ENCODE measurements at regions not wholly inside any gene's neighbourhood (a gene's known extent, or its start where the extent isn't known, plus 50 kb on each side); places are given as distances from the start of the nearest gene placed in this dataset.
A peak's percentile ranks its signal among the peaks of the same experiment; 100 is the strongest.

DNA sequence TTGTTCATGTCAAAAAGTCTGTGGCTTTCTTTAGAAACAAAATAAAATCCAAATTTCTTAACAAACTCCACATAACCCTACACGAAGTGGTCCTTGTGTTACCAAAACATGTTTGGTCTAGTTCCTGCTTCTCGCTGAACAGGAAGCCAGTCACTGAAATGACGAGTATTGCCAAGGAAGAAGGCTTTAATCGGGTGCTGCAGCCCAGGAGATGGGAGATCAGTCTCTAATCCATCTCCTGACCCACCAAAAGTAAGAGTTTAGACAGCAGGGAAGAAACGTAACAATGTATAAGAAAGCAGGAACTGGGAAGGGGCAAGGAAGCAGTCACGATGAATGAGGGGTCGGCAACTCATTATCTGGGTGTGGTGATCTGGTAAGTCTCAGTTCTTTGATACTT is 144.6 kb upstream of the MAP9 start:
- no peak for DNase-seq (ENCODE audit: low spot score)

DNA sequence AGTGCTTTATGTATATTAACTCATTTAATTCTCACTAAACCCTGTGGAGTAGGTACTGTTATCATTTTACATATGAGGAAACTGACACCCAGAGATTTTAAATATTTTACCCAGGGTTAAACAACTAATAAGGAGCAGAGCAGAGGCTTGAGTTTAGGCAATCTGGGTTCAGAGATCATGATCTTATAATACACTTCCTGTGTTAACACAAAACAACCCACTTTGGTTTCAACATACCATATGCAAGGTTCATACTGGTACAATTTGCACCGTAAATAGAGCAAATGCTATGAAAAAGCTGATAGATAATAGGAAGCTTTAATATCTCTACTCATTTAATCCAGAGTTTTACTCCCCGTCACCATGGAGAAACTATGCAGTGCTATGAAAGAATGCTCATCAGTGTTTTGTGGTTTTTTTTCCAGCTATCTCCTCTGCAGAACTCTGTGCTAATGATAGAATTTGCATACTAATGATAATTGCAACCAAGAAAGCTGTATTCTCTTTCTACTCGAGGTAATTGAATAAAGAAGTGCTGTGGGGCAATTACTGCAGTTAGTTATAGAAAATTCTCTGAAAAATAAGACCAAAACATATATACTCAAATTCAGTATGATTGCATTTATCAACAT is 138.8 kb upstream of the MAP9 start:
- no peak for DNase-seq (ENCODE audit: low spot score)

GRCh38 chr4:155514628-155515027 is 137.9 kb upstream of the MAP9 start:
- no peak for DNase-seq (ENCODE audit: low spot score)

- DNase-seq (ENCODE audit: low spot score): no peak
These were observed 136.1 kb upstream of the MAP9 start for GRCh38 chr4:155512817-155513216.

- DNase-seq (ENCODE audit: low spot score): no peak
These were observed 135.3 kb upstream of the MAP9 start for GRCh38 chr4:155512046-155512445.

GRCh38 chr4:155510771-155511170 is 134.0 kb upstream of the MAP9 start:
- DNase-seq (ENCODE audit: low spot score): no peak

DNA sequence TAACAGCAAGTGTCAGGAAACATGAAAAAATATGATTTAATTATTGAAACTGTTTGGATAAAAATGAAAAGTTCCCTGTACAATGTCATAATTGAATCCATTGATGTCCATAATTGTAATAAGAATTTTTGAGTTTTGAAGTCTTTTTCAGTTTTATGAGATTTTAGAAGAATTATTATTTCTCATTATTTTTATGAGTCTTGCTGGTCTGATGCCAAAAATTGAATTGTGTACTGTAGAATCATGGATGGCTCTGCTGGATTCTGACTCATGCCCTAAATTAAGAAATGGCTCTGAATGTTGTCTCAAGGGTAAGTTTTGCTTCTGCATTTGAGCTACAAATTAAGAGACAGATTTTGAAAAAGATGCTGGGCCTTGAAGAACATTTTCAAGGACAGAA is 132.8 kb upstream of the MAP9 start:
- no peak for DNase-seq (ENCODE audit: low spot score)

GRCh38 chr4:155506745-155507144 is 130.0 kb upstream of the MAP9 start:
- DNase-seq (ENCODE audit: low spot score): no peak

- DNase-seq (ENCODE audit: low spot score): no peak
These were observed 128.6 kb upstream of the MAP9 start for GRCh38 chr4:155505321-155505720.

GRCh38 chr4:155497306-155497705 is 120.5 kb upstream of the MAP9 start:
- no peak for DNase-seq (ENCODE audit: low spot score)

DNA sequence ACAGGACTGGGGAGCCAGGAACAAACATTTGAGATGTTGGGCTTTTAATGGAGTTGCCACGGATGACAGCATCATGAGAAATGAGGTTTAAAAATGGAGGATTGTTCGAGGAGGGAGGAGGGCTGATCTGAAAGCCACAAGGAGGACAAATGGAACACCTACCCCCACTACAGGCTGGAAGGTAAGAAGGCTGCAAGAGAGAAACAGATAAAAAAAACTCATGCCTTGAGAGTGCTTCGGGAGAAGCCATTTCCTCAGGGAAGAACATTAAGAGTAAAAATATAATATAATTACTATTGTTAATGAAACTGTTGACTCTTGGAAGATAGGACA is 119.5 kb upstream of the MAP9 start:
- DNase-seq (ENCODE audit: low spot score): no peak

- no peak for DNase-seq (ENCODE audit: low spot score)
These were observed 119.0 kb upstream of the MAP9 start for GRCh38 chr4:155495572-155496293.

DNA sequence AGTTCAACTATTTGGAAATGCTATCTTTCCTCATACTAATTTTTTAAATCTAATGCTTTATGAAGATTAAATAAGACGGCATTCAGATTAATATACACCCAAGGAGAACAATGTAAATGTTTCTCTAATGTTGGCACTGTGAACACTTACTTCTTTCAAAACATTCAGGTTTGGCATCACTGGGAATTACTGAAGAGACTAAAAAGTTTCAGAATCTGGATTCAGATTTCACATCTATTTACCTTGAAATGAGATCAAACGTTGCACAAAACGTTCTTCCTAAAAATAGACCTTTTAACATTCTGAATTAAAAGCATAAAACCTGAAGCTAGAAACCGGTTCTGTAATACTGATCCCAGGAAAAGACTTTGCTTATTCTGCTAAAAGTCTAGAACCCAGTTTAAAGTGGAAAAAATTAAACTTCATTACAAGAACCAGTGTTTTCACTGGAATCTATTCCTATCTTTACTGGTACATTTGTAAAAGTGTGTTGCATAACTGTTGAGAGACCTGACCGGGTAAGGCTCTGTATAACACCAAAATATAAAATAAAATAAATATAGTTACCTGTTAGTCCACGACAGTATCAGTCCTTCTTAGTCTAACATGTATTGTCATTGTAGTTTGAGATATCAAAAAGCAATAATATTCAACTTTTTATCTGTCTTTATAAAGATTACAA is 117.4 kb upstream of the MAP9 start:
- DNase-seq (ENCODE audit: low spot score): no peak

DNA sequence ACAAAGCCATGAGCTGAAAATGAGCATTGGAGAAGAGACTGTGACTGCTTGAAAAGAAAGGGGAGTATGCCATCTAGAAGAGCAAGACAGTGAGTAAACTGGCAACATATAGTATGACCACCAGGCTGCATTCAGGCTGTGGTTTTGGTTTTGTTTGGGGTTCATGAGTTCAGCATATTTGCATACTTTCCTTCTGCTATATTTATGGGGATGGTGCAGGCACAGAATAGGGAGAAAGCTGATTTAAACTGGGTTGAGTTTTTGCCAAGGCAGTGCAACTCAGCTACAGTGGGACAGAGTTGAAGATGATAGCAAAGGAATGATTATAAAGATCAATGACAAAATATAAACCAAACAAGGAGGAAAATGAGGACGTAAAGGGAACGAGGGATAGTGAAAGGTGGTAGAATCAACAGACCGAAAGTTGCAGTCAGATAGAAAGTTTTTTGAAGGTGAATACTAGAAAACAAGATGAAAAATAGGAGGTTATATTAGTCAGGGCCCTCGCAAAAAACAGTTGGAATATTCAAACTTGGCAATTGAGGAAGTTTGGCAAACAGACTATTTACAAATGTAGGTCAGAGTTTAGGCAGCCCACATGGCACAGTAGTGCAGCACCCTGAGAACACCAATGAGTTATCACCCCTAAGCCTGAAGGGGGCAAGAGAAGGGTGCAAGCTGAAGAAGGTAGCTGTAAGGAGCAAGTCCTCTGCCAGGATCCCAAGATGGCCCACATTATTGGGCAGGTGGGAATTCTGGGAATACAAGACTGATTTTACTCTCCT is 114.8 kb upstream of the MAP9 start:
- DNase-seq (ENCODE audit: low spot score): peak; percentile 8

DNA sequence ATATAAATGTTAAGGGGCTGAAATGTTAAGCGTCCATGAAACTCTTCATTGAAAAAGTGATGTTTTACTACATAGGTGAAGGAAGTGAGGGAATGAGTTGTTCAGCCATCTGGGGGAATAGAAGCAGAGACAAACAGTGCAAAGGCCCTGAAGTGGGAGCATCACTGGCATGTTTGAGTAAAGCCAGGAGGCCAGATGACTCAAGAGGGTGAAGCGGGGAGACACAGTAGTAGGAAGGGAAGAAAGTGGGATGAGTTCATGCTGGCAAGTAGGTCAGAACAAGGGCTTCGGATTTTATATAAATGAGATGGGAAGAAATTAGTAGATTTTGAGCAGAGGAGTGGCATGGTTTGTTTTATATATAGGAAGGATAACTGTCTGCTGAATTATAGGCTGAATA is 112.5 kb upstream of the MAP9 start:
- DNase-seq (ENCODE audit: low spot score): no peak

DNA sequence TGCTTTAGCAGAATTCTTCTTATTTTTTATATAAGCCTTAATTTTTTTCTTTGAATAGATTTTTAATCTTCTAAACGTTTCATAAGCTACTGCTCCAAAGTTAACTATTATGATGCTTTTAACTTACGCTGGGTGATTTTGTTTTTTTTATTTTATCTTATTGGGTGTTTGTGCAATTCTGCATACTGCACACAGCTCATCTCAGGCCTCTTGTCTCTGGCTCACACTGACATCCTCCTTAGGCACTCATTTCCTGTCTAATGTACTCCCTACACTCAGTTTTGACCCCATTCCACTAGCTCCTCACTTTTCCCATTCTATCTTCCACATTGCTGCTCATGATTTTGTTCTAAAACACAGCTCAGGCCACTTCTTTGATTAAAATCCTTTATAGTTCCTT is 111.9 kb upstream of the MAP9 start:
- no peak for DNase-seq (ENCODE audit: low spot score)

GRCh38 chr4:155487210-155487609 is 110.4 kb upstream of the MAP9 start:
- no peak for DNase-seq (ENCODE audit: low spot score)

DNA sequence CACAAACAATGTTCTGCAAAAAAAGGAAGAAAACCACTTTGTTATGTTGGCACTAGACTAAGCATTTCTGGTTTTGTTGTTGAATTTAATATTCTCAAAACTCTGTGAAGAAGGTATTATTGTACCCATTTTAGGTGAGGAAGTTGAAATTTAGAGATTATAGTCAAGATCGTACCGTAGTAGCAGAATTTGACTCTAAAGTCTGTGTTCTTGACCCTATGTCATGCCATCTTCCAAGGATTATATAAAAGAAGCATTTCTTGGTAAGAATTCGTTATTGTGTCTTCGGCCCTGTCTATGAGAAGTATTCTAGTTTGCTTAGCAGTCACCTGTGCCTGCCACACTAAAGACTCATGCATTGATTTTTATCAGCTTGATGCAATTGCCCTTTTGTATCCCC is 104.4 kb upstream of the MAP9 start:
- DNase-seq (ENCODE audit: low spot score): no peak

DNA sequence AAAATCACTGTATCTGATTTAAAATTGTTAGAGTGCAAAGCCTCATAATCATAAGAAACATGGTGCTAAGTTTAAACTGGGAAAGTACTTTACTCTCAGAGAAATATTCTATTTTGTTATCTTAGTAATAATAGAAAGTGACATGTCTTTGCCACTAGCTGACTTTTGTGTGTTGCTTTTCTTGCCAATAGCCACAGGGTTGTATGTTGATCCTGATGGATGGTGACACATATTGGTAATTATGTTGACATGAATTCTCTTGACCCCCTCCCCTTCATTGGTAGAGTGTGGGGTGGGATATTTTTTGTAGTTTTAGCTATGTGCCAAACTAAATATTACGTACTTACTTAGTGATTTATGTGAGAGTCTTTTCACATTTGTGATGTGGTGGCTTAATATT is 103.1 kb upstream of the MAP9 start:
- DNase-seq (ENCODE audit: low spot score): no peak

GRCh38 chr4:155478336-155478835 is 101.6 kb upstream of the MAP9 start:
- no peak for DNase-seq (ENCODE audit: low spot score)

GRCh38 chr4:155474758-155475157 is 98.0 kb upstream of the MAP9 start:
- no peak for DNase-seq (ENCODE audit: low spot score)

- DNase-seq (ENCODE audit: low spot score): no peak
These were observed 96.8 kb upstream of the MAP9 start for GRCh38 chr4:155473420-155474095.

Data from H4 (cell line).